A549 (cell line): ENCODE measurements at regions not wholly inside any gene's neighbourhood (a gene's known extent, or its start where the extent isn't known, plus 50 kb on each side); places are given as distances from the start of the nearest gene placed in this dataset.

ENCODE experiments used
- ATAC-seq, 2 experiments: fragments of 200-7000 bp in 1 of 2; fragments of >200 bp in 1 of 2; cut with Nextera tagmentation in 1 of 2; cut with Tn5 transposase in 1 of 2; 3 replicates each; pipeline versions ENCODE4 v1.8.0 to v1.9.1; 2018 to 2020; ENCODE audit warnings: mild to moderate bottlenecking in 1 of 2, moderate library complexity in 1 of 2
- CTCF ChIA-PET: fragments of 300-600 bp; sonication (Branson Sonifier 250); formaldehyde crosslinking; extraction: SDS; loops from one replicate; lab custom pipeline; 2021; ENCODE audit warnings: antibody characterized with exemption, inconsistent platforms; lab: Yijun Ruan, JAX
- POLR2A ChIA-PET: fragments of 350-600 bp; formaldehyde crosslinking; extraction: SDS; loops from one replicate; lab custom pipeline; 2021; ENCODE audit warnings: antibody characterized with exemption, inconsistent platforms; lab: Yijun Ruan, JAX
- DNase-seq, 2 experiments: peaks; one replicate each; pipeline versions ENCODE4 v3.0.0 to v3.0.0-alpha.2; 2011 to 2016; ENCODE audit warnings: low read depth in 1 of 2, low spot score in 1 of 2
- FAIRE-seq: peaks from 2 replicates; lab custom pipeline; 2011; peaks lifted over from hg19 to GRCh38; lab: Jason Lieb, UNC
- H3K27ac ChIP-seq, 2 experiments: fragments of >200 bp; sonication (Bioruptor Twin); formaldehyde crosslinking; 3 replicates each; pipeline ENCODE4 v1.5.1; 2016 to 2017
- H3K4me1 ChIP-seq: fragments of >200 bp; sonication (Bioruptor Twin); formaldehyde crosslinking; 3 replicates; pipeline ENCODE4 v1.6.1; 2016
- H3K4me2 ChIP-seq: fragments of >200 bp; sonication (Bioruptor Twin); formaldehyde crosslinking; 3 replicates; pipeline ENCODE4 v1.6.1; 2016
- H3K4me3 ChIP-seq: fragments of >200 bp; sonication (Bioruptor Twin); formaldehyde crosslinking; 3 replicates; pipeline ENCODE4 v1.5.1; 2016
- H3K9me3 ChIP-seq: fragments of >200 bp; sonication (Bioruptor Twin); formaldehyde crosslinking; 3 replicates; pipeline ENCODE4 v1.6.1; 2016
- CEBPB ChIP-seq, 2 experiments: fragments of >200 bp in 1 of 2; sonication (Bioruptor Twin) in 1 of 2; formaldehyde crosslinking in 1 of 2; IDR thresholded peaks; 2 replicates each; pipeline ENCODE4 v1.6.1; 2012 to 2016
- CHD2 ChIP-seq: fragments of 150-350 bp; IDR thresholded peaks from 2 replicates; pipeline ENCODE4 v1.6.1; 2014; ENCODE audit warnings: low read length; ENCODE audit not compliant: partially characterized antibody
- ELK1 ChIP-seq: fragments of 150-350 bp; IDR thresholded peaks from 2 replicates; pipeline ENCODE4 v1.6.1; 2014; ENCODE audit warnings: low read depth, mild to moderate bottlenecking, low read length
- FOSB ChIP-seq: fragments of 250-450 bp; sonication (Bioruptor Pico); IDR thresholded peaks from 2 replicates; pipeline ENCODE4 v1.5.0; 2020; ENCODE audit warnings: mild to moderate bottlenecking, moderate library complexity
- FOXS1 ChIP-seq: fragments of 250-450 bp; sonication (Bioruptor Pico); IDR thresholded peaks from 2 replicates; pipeline ENCODE4 v1.5.0; 2020; ENCODE audit warnings: mild to moderate bottlenecking, moderate library complexity
- GATA3 ChIP-seq: IDR thresholded peaks from 2 replicates; pipeline ENCODE4 v1.6.1; 2012; ENCODE audit warnings: borderline replicate concordance
- HDAC2 ChIP-seq: fragments of 200-600 bp; sonication (generic); IDR thresholded peaks from 2 replicates; pipeline ENCODE4 v1.6.1; 2016
- HEYL ChIP-seq: fragments of 250-450 bp; sonication (Bioruptor Pico); IDR thresholded peaks from 2 replicates; pipeline ENCODE4 v1.8.0; 2021; ENCODE audit warnings: mild to moderate bottlenecking, moderate library complexity
- HOXB13 ChIP-seq: fragments of 250-450 bp; sonication (Bioruptor Pico); IDR thresholded peaks from 2 replicates; pipeline ENCODE4 v1.5.0; 2020; ENCODE audit warnings: low read depth, mild to moderate bottlenecking, moderate library complexity
- KDM5A ChIP-seq: fragments of 200-600 bp; sonication (generic); IDR thresholded peaks from 2 replicates; pipeline ENCODE4 v1.6.1; 2016; ENCODE audit warnings: antibody characterized with exemption, mild to moderate bottlenecking
- MAFK ChIP-seq: fragments of 450-650 bp; IDR thresholded peaks from 2 replicates; pipeline ENCODE4 v1.6.1; 2014; ENCODE audit not compliant: partially characterized antibody
- MAZ ChIP-seq: fragments of 150-350 bp; IDR thresholded peaks from 2 replicates; pipeline ENCODE4 v1.6.1; 2014; ENCODE audit warnings: antibody characterized with exemption, low read depth, low read length, borderline replicate concordance
- MYC ChIP-seq: IDR thresholded peaks from 2 replicates; pipeline ENCODE4 v1.6.1; 2012; ENCODE audit warnings: mild to moderate bottlenecking, inconsistent platforms, low read length, improper control_type of control experiment, borderline replicate concordance
- NFE2L2 ChIP-seq: fragments of 150-350 bp; conservative IDR thresholded peaks from 2 replicates; pipeline ENCODE4 v1.6.1; 2014; ENCODE audit warnings: low read length
- NR3C1 ChIP-seq: fragments of >200 bp; sonication (Bioruptor Twin); formaldehyde crosslinking; IDR thresholded peaks from 3 replicates; pipeline ENCODE4 v1.6.1; 2017
- PHF8 ChIP-seq: fragments of 200-600 bp; sonication (generic); IDR thresholded peaks from 2 replicates; pipeline ENCODE4 v1.6.1; 2016; ENCODE audit warnings: low read depth, mild to moderate bottlenecking, antibody characterized with exemption, moderate library complexity, borderline replicate concordance
- RARB ChIP-seq: fragments of 250-450 bp; sonication (Bioruptor Pico); IDR thresholded peaks from 2 replicates; pipeline ENCODE4 v1.8.0; 2021; ENCODE audit warnings: mild to moderate bottlenecking, moderate library complexity
- RFX5 ChIP-seq: fragments of 450-650 bp; IDR thresholded peaks from 2 replicates; pipeline ENCODE4 v1.7.1; 2014; ENCODE audit warnings: antibody characterized with exemption, mild to moderate bottlenecking, moderate library complexity
- SMC3 ChIP-seq: fragments of >200 bp; sonication (Bioruptor Twin); formaldehyde crosslinking; IDR thresholded peaks from 3 replicates; pipeline ENCODE4 v1.6.1; 2018; ENCODE audit warnings: inconsistent platforms
- ZC3H11A ChIP-seq: fragments of 450-650 bp; IDR thresholded peaks from 2 replicates; pipeline ENCODE4 v1.6.1; 2014; ENCODE audit warnings: antibody characterized with exemption, mild to moderate bottlenecking
- ZFP36 ChIP-seq: fragments of 450-650 bp; IDR thresholded peaks from 2 replicates; pipeline ENCODE4 v1.6.1; 2014; ENCODE audit warnings: borderline replicate concordance; ENCODE audit not compliant: partially characterized antibody
- ZNF302 ChIP-seq: fragments of 250-450 bp; sonication (Bioruptor Pico); IDR thresholded peaks from 2 replicates; pipeline ENCODE4 v1.9.0; 2021; ENCODE audit warnings: inconsistent platforms, mild to moderate bottlenecking, moderate library complexity
- ZSCAN20 ChIP-seq: fragments of 250-450 bp; sonication (Bioruptor Pico); IDR thresholded peaks from 2 replicates; pipeline ENCODE4 v1.8.0; 2022; ENCODE audit warnings: mild to moderate bottlenecking, moderate library complexity
- WGBS: methylation state at CpG from one replicate; pipeline ENCODE4 v1.1.6; 2017; ENCODE audit errors: missing lambda C conversion rate; 5-methylcytosine and 5-hydroxymethylcytosine counted together
- TF ChIP-seq, protein P1 (sequence below): IDR thresholded peaks from 2 replicates; pipeline ENCODE4 v1.6.1; 2012
- TF ChIP-seq, protein P2 (sequence below): fragments of >200 bp; sonication (Bioruptor Twin); formaldehyde crosslinking; IDR thresholded peaks from 2 replicates; pipeline ENCODE4 v1.6.1; 2016
- TF ChIP-seq, protein P3 (sequence below): fragments of 450-650 bp; IDR thresholded peaks from 2 replicates; pipeline ENCODE4 v1.6.1; 2014; ENCODE audit warnings: antibody characterized with exemption

DNA sequence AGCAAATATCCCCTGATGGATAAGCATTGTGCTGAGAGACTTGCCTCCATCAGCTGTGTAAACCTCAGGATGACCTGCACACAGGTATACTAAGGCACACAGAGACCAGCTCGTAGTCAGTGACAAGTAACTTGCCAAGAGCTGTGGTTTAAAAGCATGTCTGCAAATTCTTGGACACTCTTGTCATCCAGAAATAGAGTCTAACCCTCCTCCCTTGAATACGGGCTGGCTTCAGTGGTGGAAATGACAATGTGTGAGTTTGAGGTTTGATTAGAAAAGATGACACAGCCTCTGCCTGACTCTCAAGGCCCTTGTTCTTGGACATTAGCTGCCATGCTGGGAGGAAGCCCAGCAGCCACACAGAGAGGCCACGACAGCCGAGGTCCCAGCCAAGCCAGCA lies 114.4 kb downstream of the GADD45G start (continued):
- TF ChIP-seq, protein P1, sequence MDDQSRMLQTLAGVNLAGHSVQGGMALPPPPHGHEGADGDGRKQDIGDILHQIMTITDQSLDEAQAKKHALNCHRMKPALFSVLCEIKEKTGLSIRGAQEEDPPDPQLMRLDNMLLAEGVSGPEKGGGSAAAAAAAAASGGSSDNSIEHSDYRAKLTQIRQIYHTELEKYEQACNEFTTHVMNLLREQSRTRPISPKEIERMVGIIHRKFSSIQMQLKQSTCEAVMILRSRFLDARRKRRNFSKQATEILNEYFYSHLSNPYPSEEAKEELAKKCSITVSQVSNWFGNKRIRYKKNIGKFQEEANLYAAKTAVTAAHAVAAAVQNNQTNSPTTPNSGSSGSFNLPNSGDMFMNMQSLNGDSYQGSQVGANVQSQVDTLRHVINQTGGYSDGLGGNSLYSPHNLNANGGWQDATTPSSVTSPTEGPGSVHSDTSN: no peak
- TF ChIP-seq ZNF302 (CRISPR knock-in tag): no peak
- TF ChIP-seq, all 56 proteins: peak for 0

DNA sequence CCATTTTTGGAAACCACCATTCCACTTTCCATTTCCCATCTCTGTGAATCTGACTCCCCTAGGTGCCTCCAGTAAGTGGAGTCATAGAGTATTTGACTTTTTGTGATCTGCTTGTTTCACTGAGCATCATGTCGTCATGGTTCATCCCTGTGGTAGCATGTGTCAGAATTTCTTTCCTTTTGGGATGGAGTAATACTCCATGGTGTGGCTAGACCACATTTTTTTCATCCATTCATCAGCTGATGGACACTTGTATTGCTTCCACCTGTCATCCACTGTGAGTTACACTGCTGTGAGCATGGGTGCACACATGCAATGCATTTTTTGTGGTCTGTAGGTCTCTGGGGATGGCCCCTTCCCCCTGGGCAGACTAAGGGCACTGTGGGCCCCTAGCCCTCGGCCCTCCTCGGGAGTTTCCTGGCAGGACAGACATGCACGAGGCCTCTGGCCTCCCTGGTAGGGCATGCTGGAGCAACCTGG lies 115.9 kb downstream of the GADD45G start:
- Histone ChIP-seq H3K4me3 (no peak overlapping the region), H3K4me1 (no peaks in the 10 kb centered on the region), H3K9me3 (no peaks in the 10 kb centered on the region), H3K4me2 (no peak overlapping the region), H3K27ac (no peak overlapping the region)
- no peak for FAIRE-seq
- ChIA-PET POLR2A (no interaction called here), CTCF (interaction anchor here (1.2 kb wide), 2 partner anchors 19 to 118 kb away, joined by 3 to 4 read pairs; no protein-coding TSS in a partner anchor)
- WGBS: 17% methylated on average over 4 of the region's 4 CpGs
- TF ChIP-seq MAZ: no peak
- TF ChIP-seq CEBPB (IDR thresholded peaks at IDR 0.05): no peak
- no peak for TF ChIP-seq NFE2L2
- TF ChIP-seq ZNF302 (CRISPR knock-in tag): no peak
- TF ChIP-seq ELK1: no peak
- no peak for ATAC-seq
- DNase-seq: no peak

GRCh38 chr9:89721176-89721700 lies 116.4 kb downstream of the GADD45G start:
- no peak for FAIRE-seq
- ChIA-PET POLR2A (no interaction called here), CTCF (interaction anchor here (0.7 to 1.2 kb wide), 4 partner anchors 17 to 378 kb away, joined by 3 to 4 read pairs (median 4); no protein-coding TSS in a partner anchor)
- Histone ChIP-seq H3K27ac (no peak overlapping the region), H3K9me3 (no peaks in the 10 kb centered on the region), H3K4me3 (no peak overlapping the region), H3K4me1 (no peaks in the 10 kb centered on the region), H3K4me2 (no peak overlapping the region)
- no peak for ATAC-seq
- WGBS: 34% methylated on average over 3 of the region's 4 CpGs
- TF ChIP-seq HOXB13 (CRISPR knock-in tag): no peak
- TF ChIP-seq, protein P2, sequence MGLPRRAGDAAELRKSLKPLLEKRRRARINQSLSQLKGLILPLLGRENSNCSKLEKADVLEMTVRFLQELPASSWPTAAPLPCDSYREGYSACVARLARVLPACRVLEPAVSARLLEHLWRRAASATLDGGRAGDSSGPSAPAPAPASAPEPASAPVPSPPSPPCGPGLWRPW: no peak
- TF ChIP-seq RARB: no peak
- no peak for DNase-seq

GRCh38 chr9:89721971-89722530 lies 117.2 kb downstream of the GADD45G start:
- CTCF ChIA-PET: interaction anchor here (0.7 to 1.2 kb wide), 3 partner anchors 16 to 378 kb away, joined by 3 to 4 read pairs (median 3); no protein-coding TSS in a partner anchor

More at GRCh38 chr9:89721971-89722530, 117.2 kb downstream of the GADD45G start:
- H3K9me3 ChIP-seq: no peaks in the 10 kb centered on the region
- no peaks in the 10 kb centered on the region for H3K4me1 ChIP-seq
- no peak for DNase-seq
- POLR2A ChIA-PET: no interaction called here
- H3K4me3 ChIP-seq: no peak overlapping the region
- no peak for FAIRE-seq
- WGBS: 70% methylated on average over 9 of the region's 9 CpGs
- TF ChIP-seq MAFK: no peak
- TF ChIP-seq, protein P3, sequence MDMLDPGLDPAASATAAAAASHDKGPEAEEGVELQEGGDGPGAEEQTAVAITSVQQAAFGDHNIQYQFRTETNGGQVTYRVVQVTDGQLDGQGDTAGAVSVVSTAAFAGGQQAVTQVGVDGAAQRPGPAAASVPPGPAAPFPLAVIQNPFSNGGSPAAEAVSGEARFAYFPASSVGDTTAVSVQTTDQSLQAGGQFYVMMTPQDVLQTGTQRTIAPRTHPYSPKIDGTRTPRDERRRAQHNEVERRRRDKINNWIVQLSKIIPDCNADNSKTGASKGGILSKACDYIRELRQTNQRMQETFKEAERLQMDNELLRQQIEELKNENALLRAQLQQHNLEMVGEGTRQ: no peak
- no peak for TF ChIP-seq CHD2
- TF ChIP-seq MAZ: no peak
- TF ChIP-seq HDAC2: no peak
- no peak for TF ChIP-seq CEBPB (IDR thresholded peaks at IDR 0.05)
- TF ChIP-seq ZSCAN20 (CRISPR knock-in tag): no peak
- no peak for TF ChIP-seq NR3C1
- no peak for TF ChIP-seq RFX5
- no peak for TF ChIP-seq KDM5A
- TF ChIP-seq ZC3H11A: no peak
- TF ChIP-seq FOXS1 (CRISPR knock-in tag): no peak
- no peak for TF ChIP-seq MYC
- TF ChIP-seq FOSB (CRISPR knock-in tag): no peak
- no peak for TF ChIP-seq HEYL (CRISPR knock-in tag)
- TF ChIP-seq, protein P2: no peak
- no peak for TF ChIP-seq GATA3
- TF ChIP-seq ZFP36: no peak
- TF ChIP-seq SMC3: no peak
- TF ChIP-seq PHF8: no peak
- TF ChIP-seq, all 56 proteins: peak for 0
- no peak overlapping the region for H3K4me2 ChIP-seq
- no peak overlapping the region for H3K27ac ChIP-seq
- no peak for ATAC-seq
